ENCODE measurements at regions not wholly inside any gene's neighbourhood (a gene's known extent, or its start where the extent isn't known, plus 50 kb on each side); places are given as distances from the start of the nearest gene placed in this dataset.
"Not testable (repeated sequence)": the region's sequence is repeated elsewhere in the genome, so short reads cannot be mapped to it uniquely, and the experiment has no call there.

- H3K36me3 ChIP-seq, result no peaks in the 10 kb centered on the region
- no peak for DNase-seq
- no peaks in the 10 kb centered on the region for H3K9me3 ChIP-seq
- no peak overlapping the region for H3K4me3 ChIP-seq
- H3K27me3 ChIP-seq, result no peaks in the 10 kb centered on the region
These were observed 101.9 kb upstream of the SLC7A11 start for GRCh38 chr4:138344054-138344453.

- H3K36me3 ChIP-seq, result no peaks in the 10 kb centered on the region
- no peaks in the 10 kb centered on the region for H3K27me3 ChIP-seq
- no peaks in the 10 kb centered on the region for H3K9me3 ChIP-seq
- DNase-seq, result no peak
- H3K4me3 ChIP-seq, result no peak overlapping the region
These were observed 99.7 kb upstream of the SLC7A11 start for GRCh38 chr4:138341739-138342415.

GRCh38 chr4:138338840-138339239 is 96.7 kb upstream of the SLC7A11 start:
- Histone ChIP-seq H3K4me3 (no peak overlapping the region), H3K36me3 (no peaks in the 10 kb centered on the region), H3K27me3 (no peaks in the 10 kb centered on the region), H3K9me3 (no peaks in the 10 kb centered on the region)
- no peak for DNase-seq

GRCh38 chr4:138338222-138338621 is 96.1 kb upstream of the SLC7A11 start:
- not testable (repeated sequence) for H3K27me3 ChIP-seq, H3K4me3 ChIP-seq, H3K9me3 ChIP-seq, H3K36me3 ChIP-seq, DNase-seq

GRCh38 chr4:138334346-138335016 is 92.3 kb upstream of the SLC7A11 start:
- H3K27me3 ChIP-seq, result no peaks in the 10 kb centered on the region
- no peak overlapping the region for H3K4me3 ChIP-seq
- no peak for DNase-seq
- H3K9me3 ChIP-seq, result no peaks in the 10 kb centered on the region
- H3K36me3 ChIP-seq, result no peaks in the 10 kb centered on the region

GRCh38 chr4:138332415-138332814 is 90.3 kb upstream of the SLC7A11 start:
- H3K4me3 ChIP-seq, H3K9me3 ChIP-seq, H3K36me3 ChIP-seq, H3K27me3 ChIP-seq, DNase-seq: not testable (repeated sequence)

GRCh38 chr4:138330531-138330930 is 88.4 kb upstream of the SLC7A11 start:
- no peaks in the 10 kb centered on the region for H3K36me3 ChIP-seq
- H3K27me3 ChIP-seq, result no peaks in the 10 kb centered on the region
- DNase-seq, result no peak
- H3K9me3 ChIP-seq, result no peaks in the 10 kb centered on the region
- no peak overlapping the region for H3K4me3 ChIP-seq

- Histone ChIP-seq H3K36me3 (no peaks in the 10 kb centered on the region), H3K9me3 (no peaks in the 10 kb centered on the region), H3K27me3 (no peaks in the 10 kb centered on the region), H3K4me3 (no peak overlapping the region)
- DNase-seq, result no peak
These were observed 87.4 kb upstream of the SLC7A11 start for GRCh38 chr4:138329506-138330070.

- no peak overlapping the region for H3K4me3 ChIP-seq
- no peak for DNase-seq
- no peaks in the 10 kb centered on the region for H3K9me3 ChIP-seq
- H3K36me3 ChIP-seq, result no peaks in the 10 kb centered on the region
- no peaks in the 10 kb centered on the region for H3K27me3 ChIP-seq
These were observed 85.2 kb upstream of the SLC7A11 start for GRCh38 chr4:138327338-138327737.

GRCh38 chr4:138320831-138321230 is 78.7 kb upstream of the SLC7A11 start:
- Histone ChIP-seq H3K9me3 (no peaks in the 10 kb centered on the region), H3K4me3 (no peak overlapping the region), H3K36me3 (no peaks in the 10 kb centered on the region), H3K27me3 (no peaks in the 10 kb centered on the region)
- no peak for DNase-seq

GRCh38 chr4:138320030-138320429 is 77.9 kb upstream of the SLC7A11 start:
- DNase-seq, result no peak

GRCh38 chr4:138317175-138317748 is 75.1 kb upstream of the SLC7A11 start:
- no peaks in the 10 kb centered on the region for H3K36me3 ChIP-seq
- no peak for DNase-seq
- H3K9me3 ChIP-seq, result no peaks in the 10 kb centered on the region
- H3K4me3 ChIP-seq, result no peak overlapping the region
- H3K27me3 ChIP-seq, result no peaks in the 10 kb centered on the region

More at GRCh38 chr4:138320030-138320429, 77.9 kb upstream of the SLC7A11 start:
- no peaks in the 10 kb centered on the region for H3K27me3 ChIP-seq
- H3K36me3 ChIP-seq, result no peaks in the 10 kb centered on the region
- no peak overlapping the region for H3K4me3 ChIP-seq
- no peaks in the 10 kb centered on the region for H3K9me3 ChIP-seq

- no peak for DNase-seq
- H3K4me3 ChIP-seq, result no peak overlapping the region
These were observed 70.4 kb upstream of the SLC7A11 start for GRCh38 chr4:138312536-138312911.

GRCh38 chr4:138311771-138312535 is 69.8 kb upstream of the SLC7A11 start:
- Histone ChIP-seq H3K27me3 (no peaks in the 10 kb centered on the region), H3K36me3 (no peaks in the 10 kb centered on the region), H3K4me3 (no peak overlapping the region), H3K9me3 (no peaks in the 10 kb centered on the region)
- no peak for DNase-seq

More at GRCh38 chr4:138312536-138312911, 70.4 kb upstream of the SLC7A11 start:
- Histone ChIP-seq H3K36me3 (no peaks in the 10 kb centered on the region), H3K9me3 (no peaks in the 10 kb centered on the region), H3K27me3 (no peaks in the 10 kb centered on the region)

- peak; percentile 47 for DNase-seq
- no peaks in the 10 kb centered on the region for H3K36me3 ChIP-seq
- H3K4me3 ChIP-seq, result no peak overlapping the region
- no peaks in the 10 kb centered on the region for H3K27me3 ChIP-seq
- H3K9me3 ChIP-seq, result no peaks in the 10 kb centered on the region
These were observed 68.8 kb upstream of the SLC7A11 start for GRCh38 chr4:138310991-138311390.

- no peak for DNase-seq
- H3K4me3 ChIP-seq, result no peak overlapping the region
- no peaks in the 10 kb centered on the region for H3K9me3 ChIP-seq
- H3K36me3 ChIP-seq, result no peaks in the 10 kb centered on the region
- no peaks in the 10 kb centered on the region for H3K27me3 ChIP-seq
These were observed 68.3 kb upstream of the SLC7A11 start for GRCh38 chr4:138310498-138310897.

- no peaks in the 10 kb centered on the region for H3K27me3 ChIP-seq
- no peaks in the 10 kb centered on the region for H3K9me3 ChIP-seq
- DNase-seq, result peak; percentile 57
- no peaks in the 10 kb centered on the region for H3K36me3 ChIP-seq
- H3K4me3 ChIP-seq, result no peak overlapping the region
These were observed 66.2 kb upstream of the SLC7A11 start for GRCh38 chr4:138308356-138308755.
